HG03095 (cell line): ENCODE measurements at regions not wholly inside any gene's neighbourhood (a gene's known extent, or its start where the extent isn't known, plus 50 kb on each side); places are given as distances from the start of the nearest gene placed in this dataset.

Experiments
- ATAC-seq: cut with Tn5 transposase; IDR thresholded peaks from one replicate; pipeline ENCODE4 v1.9.1; 2021; ENCODE audit warnings: moderate library complexity; ENCODE audit not compliant: unreplicated experiment

DNA sequence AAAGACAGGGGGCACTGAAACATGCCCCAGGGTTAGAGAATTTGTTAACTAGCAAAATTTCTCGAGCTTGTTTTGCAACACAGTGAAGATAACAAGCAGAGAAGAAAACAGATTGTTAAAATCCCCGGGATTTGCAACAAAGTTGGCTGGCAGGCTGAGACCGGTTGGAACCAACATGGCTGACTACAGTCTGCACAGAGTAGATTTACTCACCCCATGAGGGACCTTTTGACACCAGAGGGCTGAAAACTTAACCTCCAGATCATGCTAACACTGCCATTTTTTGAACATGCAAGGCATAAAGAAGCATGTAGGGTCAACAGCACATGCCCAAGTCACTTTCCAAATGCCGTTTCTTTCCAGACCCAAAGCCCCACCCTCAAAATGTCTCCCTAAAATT lies 95.2 kb upstream of the TMEM26 start:
- no peak for ATAC-seq

DNA sequence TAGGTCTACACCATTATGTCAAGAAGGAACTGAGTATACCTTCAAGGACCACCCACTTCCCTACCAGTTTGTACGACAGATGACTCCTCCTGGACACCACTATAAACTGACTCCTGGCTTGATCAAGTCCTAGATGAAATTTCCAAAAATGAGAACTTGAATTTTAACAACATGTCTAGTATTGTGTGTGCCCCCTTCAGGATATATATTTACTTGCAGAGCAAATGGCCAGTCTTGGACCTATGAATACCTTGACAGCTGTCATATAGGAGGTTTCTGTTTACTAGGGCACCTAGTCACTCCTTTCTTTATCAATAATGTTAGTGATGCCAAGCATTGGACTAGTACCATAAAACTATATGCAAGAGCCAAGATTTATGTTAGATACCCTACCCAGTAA lies 94.1 kb upstream of the TMEM26 start:
- no peak for ATAC-seq

DNA sequence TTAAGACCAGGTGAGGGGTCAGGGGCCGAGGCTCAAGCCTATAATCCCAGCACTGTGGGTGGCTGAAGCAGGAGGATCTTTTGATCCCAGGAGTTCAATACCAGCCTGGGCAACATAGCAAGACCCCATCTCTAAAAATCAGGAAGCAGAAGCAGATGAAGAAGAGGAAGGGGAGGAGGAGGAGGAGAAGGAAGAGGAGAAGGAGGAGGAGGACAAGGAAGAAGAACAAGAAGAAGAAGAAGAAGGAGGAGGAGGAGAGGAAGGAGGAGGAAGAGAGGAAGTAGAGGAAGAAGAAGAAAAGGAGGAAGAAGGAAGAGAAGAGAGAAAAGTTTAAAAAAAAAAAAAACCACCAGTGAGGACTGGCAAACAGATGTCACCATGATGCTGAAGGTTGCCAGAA lies 92.0 kb upstream of the TMEM26 start:
- no peak for ATAC-seq

- no peak for ATAC-seq
Observed at GRCh38 chr10:61543831-61544230, 90.7 kb upstream of the TMEM26 start.

DNA sequence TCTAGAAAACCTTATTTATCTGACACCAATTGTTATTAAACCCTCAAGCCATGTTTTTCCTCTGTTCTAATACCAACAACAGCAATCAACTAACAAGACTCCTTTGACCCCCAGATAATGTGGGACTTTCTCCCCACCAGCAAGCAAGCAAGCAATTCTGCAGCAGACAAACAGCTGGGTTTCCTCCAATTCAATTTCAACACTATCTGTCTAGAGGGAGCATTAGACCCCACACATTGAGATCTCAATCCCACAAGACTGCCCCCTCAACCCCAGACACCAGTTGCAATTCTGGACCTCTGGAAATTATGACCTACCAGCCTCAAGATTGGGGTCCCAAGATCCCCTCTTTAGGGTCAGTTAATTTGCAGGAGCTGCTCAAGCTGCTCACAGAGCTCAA lies 89.4 kb upstream of the TMEM26 start:
- ATAC-seq: no peak

- peak; percentile 50 for ATAC-seq
Observed at GRCh38 chr10:61541960-61542359, 88.8 kb upstream of the TMEM26 start.

- ATAC-seq: no peak
Observed at GRCh38 chr10:61539876-61540275, 86.7 kb upstream of the TMEM26 start.

GRCh38 chr10:61529208-61529607 lies 76.0 kb upstream of the TMEM26 start:
- ATAC-seq: no peak

- no peak for ATAC-seq
Observed at GRCh38 chr10:61503051-61503450, 49.9 kb upstream of the TMEM26 start.
